Adrenal gland (tissue), 5 donors: ENCODE measurements at regions not wholly inside any gene's neighbourhood (a gene's known extent, or its start where the extent isn't known, plus 50 kb on each side); places are given as distances from the start of the nearest gene placed in this dataset.

Experiments
- CTCF ChIP-seq, 6 experiments: fragments of 450-650 bp in 4 of 6; fragments of 200-600 bp in 2 of 6; sonication (generic) in 1 of 6; IDR thresholded peaks; 1 replicate in 5 of 6; 2 replicates in 1 of 6; pipeline versions ENCODE4 v1.5.1 to v1.8.0; 2016 to 2021; ENCODE audit warnings: antibody characterized with exemption in 6 of 6, mild to moderate bottlenecking in 2 of 6, moderate library complexity in 1 of 6
- POLR2A ChIP-seq, 2 donors: fragments of 450-650 bp; IDR thresholded peaks; one replicate each; pipeline ENCODE4 v1.6.1; 2017; ENCODE audit warnings: antibody characterized with exemption in 2 of 2, mild to moderate bottlenecking in 2 of 2, moderate library complexity in 1 of 2
- donor health status: DM: no; HTN: no; CAD: no.

GRCh38 chr6:122202576-122203137, 196.8 kb upstream of the HSF2 start:
- TF ChIP-seq CTCF (IDR thresholded peaks at IDR 0.05) (no peak), POLR2A (IDR thresholded peaks at IDR 0.05) (no peak)
